Heart left ventricle (tissue), 16 donors: ENCODE measurements at regions not wholly inside any gene's neighbourhood (a gene's known extent, or its start where the extent isn't known, plus 50 kb on each side); places are given as distances from the start of the nearest gene placed in this dataset.

Source experiments
- ATAC-seq, 4 donors: fragments of 200-7000 bp; cut with Tn5 transposase; one replicate each; pipeline ENCODE4 v1.9.1; 2020 to 2022; ENCODE audit warnings: moderate library complexity in 4 of 4, mild to moderate bottlenecking in 3 of 4, moderate number of reproducible peaks in 1 of 4
- DNase-seq, 5 donors: peaks; one replicate each; pipeline ENCODE4 v3.0.0-alpha.2; 2020
- H3K27ac ChIP-seq, 12 donors: fragments of 200-600 bp; sonication (generic) in 4 of 12; one replicate each; pipeline versions ENCODE4 v1.5.0 to v1.8.0; 2016 to 2022; ENCODE audit warnings: mild to moderate bottlenecking in 2 of 12
- H3K27me3 ChIP-seq, 9 donors: fragments of 200-600 bp; sonication (generic) in 2 of 9; one replicate each; pipeline versions ENCODE4 v1.5.1 to v1.8.0; 2016 to 2022; ENCODE audit warnings: mild to moderate bottlenecking in 3 of 9
- H3K36me3 ChIP-seq, 9 donors: fragments of 200-600 bp; sonication (generic) in 2 of 9; one replicate each; pipeline versions ENCODE4 v1.5.0 to v1.8.0; 2018 to 2022; ENCODE audit warnings: mild to moderate bottlenecking in 2 of 9
- H3K4me1 ChIP-seq, 12 donors: fragments of 200-600 bp; sonication (generic) in 4 of 12; one replicate each; pipeline versions ENCODE4 v1.5.0 to v1.8.0; 2016 to 2022; ENCODE audit warnings: mild to moderate bottlenecking in 3 of 12
- H3K4me3 ChIP-seq, 12 donors: fragments of 200-600 bp; sonication (generic) in 4 of 12; one replicate each; pipeline versions ENCODE4 v1.5.0 to v1.8.0; 2017 to 2022; ENCODE audit warnings: mild to moderate bottlenecking in 9 of 12, moderate library complexity in 4 of 12
- H3K9me3 ChIP-seq, 12 donors: fragments of 200-600 bp; sonication (generic) in 4 of 12; one replicate each; pipeline versions ENCODE4 v1.5.0 to v1.8.0; 2016 to 2022; ENCODE audit warnings: mild to moderate bottlenecking in 1 of 12
- POLR2A ChIP-seq, 2 donors: fragments of 450-650 bp; IDR thresholded peaks; one replicate each; pipeline ENCODE4 v1.6.1; 2017; ENCODE audit warnings: antibody characterized with exemption in 2 of 2, mild to moderate bottlenecking in 2 of 2, moderate library complexity in 2 of 2
- WGBS, 4 donors: extraction: QIAGEN DNeasy Blood & Tissue Kit in 2 of 4; methylation state at CpG; one replicate each; pipeline versions ENCODE4 v1.1.5 to v1.1.7; 2013 to 2018; 5-methylcytosine and 5-hydroxymethylcytosine counted together
- intact Hi-C, 10 donors: fragments of 100-400 bp; cut with DNase I; formaldehyde crosslinking; loops; one replicate each; pipeline versions ENCODE4 v1.11.1 to v1.14.2; 2022
- TF ChIP-seq, protein P1 (sequence below), 12 donors: fragments of 200-600 bp; sonication (generic) in 4 of 12; IDR thresholded peaks; one replicate each; pipeline versions ENCODE4 v1.5.0 to v1.8.0; 2018 to 2022; ENCODE audit warnings: antibody characterized with exemption in 12 of 12, mild to moderate bottlenecking in 5 of 12
- donor health status: ischemic (EF 13 %, LVEDD 7.1; RV severe dilation, severe dysfunction).
- donor health status: healthy with polysubstance abuse.
- donor health status: DM: no; HTN: yes; CAD: no.
- donor health status: DM: no; HTN: no; CAD: no.
- donor health status: ischemic (EF 25% LVEDD 6.9; RV normal size, moderate dysfunction).
- donor health status: ischemic (EF 25% LVEDD 5.7; RV mildly dilated, moderate dysfunction).
- donor health status: healthy.
- donor health status: DM: yes; HTN: yes; CAD: no.
- donor health status: ischemic (EF 35%, LVEDD 5.7; RV mildly dilated, moderate dysfunction).
- donor health status: nonischemic (EF 11% LVEDD 7.7; RV severe dilation, severe dysfunction).
- donor health status: DM: yes; HTN: yes; CAD: no.
- donor health status: PGD.
- donor health status: ischemic (EF 29% LVEDD 5.4; RV normal size, mild dysfunction).
- donor health status: nonischemic (EF 23%, LVEDD 6.1; RV moderate dilation, normal function).

- no peaks in the 10 kb centered on the region for H3K36me3 ChIP-seq
- H3K27me3 ChIP-seq: no peaks in the 10 kb centered on the region
- no peaks in the 10 kb centered on the region for H3K9me3 ChIP-seq
- intact Hi-C loops: no loop called here
- no peak overlapping the region for H3K27ac ChIP-seq
- WGBS, 4 donors: 77 to 86% (median 83%) methylated on average over 1 of the region's 1 CpG
- H3K4me3 ChIP-seq: no peak overlapping the region
- no peaks in the 10 kb centered on the region for H3K4me1 ChIP-seq
- ATAC-seq: no peak
- DNase-seq: no peak
- TF ChIP-seq, protein P1, sequence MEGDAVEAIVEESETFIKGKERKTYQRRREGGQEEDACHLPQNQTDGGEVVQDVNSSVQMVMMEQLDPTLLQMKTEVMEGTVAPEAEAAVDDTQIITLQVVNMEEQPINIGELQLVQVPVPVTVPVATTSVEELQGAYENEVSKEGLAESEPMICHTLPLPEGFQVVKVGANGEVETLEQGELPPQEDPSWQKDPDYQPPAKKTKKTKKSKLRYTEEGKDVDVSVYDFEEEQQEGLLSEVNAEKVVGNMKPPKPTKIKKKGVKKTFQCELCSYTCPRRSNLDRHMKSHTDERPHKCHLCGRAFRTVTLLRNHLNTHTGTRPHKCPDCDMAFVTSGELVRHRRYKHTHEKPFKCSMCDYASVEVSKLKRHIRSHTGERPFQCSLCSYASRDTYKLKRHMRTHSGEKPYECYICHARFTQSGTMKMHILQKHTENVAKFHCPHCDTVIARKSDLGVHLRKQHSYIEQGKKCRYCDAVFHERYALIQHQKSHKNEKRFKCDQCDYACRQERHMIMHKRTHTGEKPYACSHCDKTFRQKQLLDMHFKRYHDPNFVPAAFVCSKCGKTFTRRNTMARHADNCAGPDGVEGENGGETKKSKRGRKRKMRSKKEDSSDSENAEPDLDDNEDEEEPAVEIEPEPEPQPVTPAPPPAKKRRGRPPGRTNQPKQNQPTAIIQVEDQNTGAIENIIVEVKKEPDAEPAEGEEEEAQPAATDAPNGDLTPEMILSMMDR (IDR thresholded peaks at IDR 0.05): no peak
- no peak for TF ChIP-seq POLR2A (IDR thresholded peaks at IDR 0.05)
Measured at GRCh38 chr5:99600952-99601351, 672.1 kb upstream of the CHD1 start.

- 65 to 87% (median 80%) methylated on average over 1 of the region's 1 CpG for WGBS, 4 donors
- Histone ChIP-seq H3K9me3 (no peaks in the 10 kb centered on the region), H3K4me3 (no peak overlapping the region), H3K27ac (no peak overlapping the region), H3K36me3 (no peaks in the 10 kb centered on the region), H3K27me3 (no peaks in the 10 kb centered on the region), H3K4me1 (no peaks in the 10 kb centered on the region)
- TF ChIP-seq POLR2A (IDR thresholded peaks at IDR 0.05): no peak
- TF ChIP-seq, protein P1 (IDR thresholded peaks at IDR 0.05): no peak
- ATAC-seq: no peak
- intact Hi-C loops: no loop called here
- no peak for DNase-seq
Measured at GRCh38 chr5:99590806-99591205, 662.0 kb upstream of the CHD1 start.

- Histone ChIP-seq H3K27ac (no peak overlapping the region), H3K9me3 (no peaks in the 10 kb centered on the region), H3K36me3 (no peaks in the 10 kb centered on the region), H3K4me1 (no peaks in the 10 kb centered on the region), H3K4me3 (no peak overlapping the region), H3K27me3 (no peaks in the 10 kb centered on the region)
- intact Hi-C loops: no loop called here
- TF ChIP-seq, protein P1 (IDR thresholded peaks at IDR 0.05): no peak
- no peak for TF ChIP-seq POLR2A (IDR thresholded peaks at IDR 0.05)
- 90 to 93% (median 92%) methylated on average over 1 of the region's 1 CpG for WGBS, 4 donors
- DNase-seq (no peak), ATAC-seq (no peak)
Measured at GRCh38 chr5:99589424-99589823, 660.6 kb upstream of the CHD1 start.

DNA sequence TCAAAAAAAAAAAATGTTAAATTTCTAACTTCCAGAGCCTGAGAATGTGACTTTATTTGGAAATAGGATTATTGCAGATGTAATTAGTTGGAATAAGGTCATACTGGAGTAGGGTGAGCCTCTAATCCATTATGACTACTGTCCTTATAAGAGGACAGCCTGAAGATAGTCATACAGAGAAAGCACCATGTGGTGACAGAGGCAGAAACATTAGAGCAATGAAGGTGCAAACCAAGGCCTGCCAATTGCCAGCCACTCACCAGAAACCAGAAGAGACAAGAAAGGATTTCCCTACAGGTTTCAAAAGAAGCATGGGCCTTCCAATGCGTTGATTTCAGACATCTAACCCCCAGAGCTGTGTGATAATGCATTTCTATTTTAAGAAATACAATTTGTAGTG lies 659.2 kb upstream of the CHD1 start:
- DNase-seq (no peak), ATAC-seq (no peak)
- H3K27ac ChIP-seq: no peak overlapping the region
- intact Hi-C loops: no loop called here
- TF ChIP-seq, protein P1 (IDR thresholded peaks at IDR 0.05): no peak
- no peak overlapping the region for H3K4me3 ChIP-seq
- H3K4me1 ChIP-seq: no peaks in the 10 kb centered on the region
- H3K36me3 ChIP-seq: no peaks in the 10 kb centered on the region
- no peaks in the 10 kb centered on the region for H3K9me3 ChIP-seq
- H3K27me3 ChIP-seq: no peaks in the 10 kb centered on the region
- WGBS, 4 donors: 41 to 63% (median 48%) methylated on average over 1 of the region's 1 CpG
